Liver (tissue), 8 donors: ENCODE measurements at regions not wholly inside any gene's neighbourhood (a gene's known extent, or its start where the extent isn't known, plus 50 kb on each side); places are given as distances from the start of the nearest gene placed in this dataset.

Experiments used
- DNase-seq: peaks from one replicate; pipeline ENCODE4 v3.0.0-alpha.2; 2017; ENCODE audit warnings: low spot score
- H3K27ac ChIP-seq, 2 donors: one replicate each; pipeline ENCODE4 v1.7.0; 2013; ENCODE audit warnings: inconsistent platforms in 2 of 2, low read length in 2 of 2, control low read depth in 1 of 2, low read depth in 1 of 2, mild to moderate bottlenecking in 1 of 2
- H3K27me3 ChIP-seq, 4 donors: one replicate each; pipeline versions ENCODE4 v1.6.1 to v1.7.0; 2013; ENCODE audit warnings: low read length in 3 of 4, inconsistent platforms in 1 of 4, mild to moderate bottlenecking in 1 of 4, moderate library complexity in 1 of 4; ENCODE audit not compliant: control insufficient read depth in 4 of 4, insufficient read depth in 4 of 4
- H3K36me3 ChIP-seq, 4 donors: one replicate each; pipeline versions ENCODE4 v1.6.1 to v1.7.0; 2013; ENCODE audit warnings: low read length in 3 of 4, mild to moderate bottlenecking in 3 of 4, low read depth in 1 of 4, moderate library complexity in 1 of 4; ENCODE audit not compliant: control insufficient read depth in 4 of 4, insufficient read depth in 3 of 4
- H3K4me1 ChIP-seq, 4 donors: one replicate each; pipeline versions ENCODE4 v1.6.1 to v1.7.0; 2013; ENCODE audit warnings: low read length in 3 of 4, mild to moderate bottlenecking in 3 of 4, moderate library complexity in 1 of 4; ENCODE audit not compliant: control insufficient read depth in 4 of 4, insufficient read depth in 4 of 4
- H3K4me3 ChIP-seq, 3 donors: one replicate each; pipeline versions ENCODE4 v1.6.1 to v1.7.0; 2013; ENCODE audit warnings: low read length in 3 of 3, control low read depth in 1 of 3, low read depth in 1 of 3, mild to moderate bottlenecking in 1 of 3
- H3K9ac ChIP-seq, 2 donors: one replicate each; pipeline ENCODE4 v1.7.0; 2013; ENCODE audit warnings: low read length in 2 of 2, mild to moderate bottlenecking in 2 of 2, moderate library complexity in 2 of 2, control low read depth in 1 of 2, low read depth in 1 of 2
- H3K9me3 ChIP-seq, 4 donors: one replicate each; pipeline versions ENCODE4 v1.6.1 to v1.7.0; 2013; ENCODE audit warnings: low read length in 3 of 4; ENCODE audit not compliant: control insufficient read depth in 4 of 4
- ATF3 ChIP-seq: IDR thresholded peaks from 2 replicates; pipeline ENCODE4 v1.6.1; 2016; ENCODE audit warnings: antibody characterized with exemption
- CTCF ChIP-seq: fragments of 150-350 bp; IDR thresholded peaks from 2 replicates; pipeline ENCODE4 v1.5.1; 2017; ENCODE audit warnings: improper control_type of control experiment, low read depth, low read length; ENCODE audit not compliant: missing input control
- EGR1 ChIP-seq, 2 donors: IDR thresholded peaks; 2 replicates each; pipeline ENCODE4 v1.6.1; 2016 to 2018; ENCODE audit warnings: antibody characterized with exemption in 2 of 2, low read depth in 2 of 2
- FOXA1 ChIP-seq: IDR thresholded peaks from 2 replicates; pipeline ENCODE4 v1.6.1; 2016; ENCODE audit warnings: antibody characterized with exemption
- FOXA2 ChIP-seq: IDR thresholded peaks from 2 replicates; pipeline ENCODE4 v1.6.1; 2016; ENCODE audit warnings: antibody characterized with exemption
- GABPA ChIP-seq, 2 donors: IDR thresholded peaks in 1 of 2; conservative IDR thresholded peaks in 1 of 2; 2 replicates each; pipeline ENCODE4 v1.6.1; 2016; ENCODE audit warnings: antibody characterized with exemption in 2 of 2, mild to moderate bottlenecking in 1 of 2, moderate library complexity in 1 of 2
- HNF4A ChIP-seq, 2 donors: conservative IDR thresholded peaks; 2 replicates each; pipeline ENCODE4 v1.6.1; 2016; ENCODE audit warnings: antibody characterized with exemption in 2 of 2, mild to moderate bottlenecking in 2 of 2
- HNF4G ChIP-seq: IDR thresholded peaks from 2 replicates; pipeline ENCODE4 v1.6.1; 2016; ENCODE audit warnings: antibody characterized with exemption
- JUND ChIP-seq, 2 donors: IDR thresholded peaks; 2 replicates each; pipeline ENCODE4 v1.6.1; 2016; ENCODE audit warnings: antibody characterized with exemption in 2 of 2
- MAX ChIP-seq: IDR thresholded peaks from 2 replicates; pipeline ENCODE4 v1.6.1; 2016; ENCODE audit warnings: antibody characterized with exemption
- NR2F2 ChIP-seq: IDR thresholded peaks from 2 replicates; pipeline ENCODE4 v1.6.1; 2016; ENCODE audit warnings: antibody characterized with exemption
- RAD21 ChIP-seq, 2 donors: IDR thresholded peaks; 2 replicates each; pipeline ENCODE4 v1.6.1; 2016; ENCODE audit warnings: antibody characterized with exemption in 2 of 2, mild to moderate bottlenecking in 2 of 2
- REST ChIP-seq: IDR thresholded peaks from 2 replicates; pipeline ENCODE4 v1.6.1; 2016; ENCODE audit warnings: antibody characterized with exemption, mild to moderate bottlenecking
- RXRA ChIP-seq, 2 donors: IDR thresholded peaks; 2 replicates each; pipeline ENCODE4 v1.6.1; 2017 to 2018; ENCODE audit warnings: antibody characterized with exemption in 2 of 2, mild to moderate bottlenecking in 1 of 2
- SP1 ChIP-seq: IDR thresholded peaks from 2 replicates; pipeline ENCODE4 v1.6.1; 2018; ENCODE audit warnings: antibody characterized with exemption, mild to moderate bottlenecking
- TAF1 ChIP-seq: conservative IDR thresholded peaks from 2 replicates; pipeline ENCODE4 v1.6.1; 2016; ENCODE audit warnings: antibody characterized with exemption, mild to moderate bottlenecking
- YY1 ChIP-seq: IDR thresholded peaks from 2 replicates; pipeline ENCODE4 v1.6.1; 2016; ENCODE audit warnings: antibody characterized with exemption, mild to moderate bottlenecking
- ZBTB33 ChIP-seq: IDR thresholded peaks from 2 replicates; pipeline ENCODE4 v1.6.1; 2016; ENCODE audit warnings: antibody characterized with exemption
- WGBS: extraction: QIAGEN DNeasy Blood & Tissue Kit; methylation state at CpG from one replicate; pipeline ENCODE4 v1.1.7; 2013; 5-methylcytosine and 5-hydroxymethylcytosine counted together
- donor health status: healthy.
- donor health status: healthy.
- donor health status: healthy.
- donor health status: healthy.
- donor health status: healthy.

- TF ChIP-seq ZBTB33 (no peak), RXRA (IDR thresholded peaks at IDR 0.05) (no peak), FOXA2 (no peak), HNF4G (no peak), HNF4A (conservative IDR thresholded peaks at IDR 0.05) (no peak), JUND (IDR thresholded peaks at IDR 0.05) (no peak)
Observed at GRCh38 chr16:73572135-73572828, 524.4 kb upstream of the ZFHX3 start (continued).

- H3K4me3 ChIP-seq, result no peak overlapping the region
- 69% methylated on average over 9 of the region's 9 CpGs for WGBS
- no peak for DNase-seq
- TF ChIP-seq SP1 (no peak), ATF3 (no peak), MAX (no peak), NR2F2 (no peak), RAD21 (IDR thresholded peaks at IDR 0.05) (no peak), YY1 (no peak), TAF1 (no peak), JUND (IDR thresholded peaks at IDR 0.05) (no peak), CTCF (no peak), ZBTB33 (no peak), HNF4G (no peak), HNF4A (conservative IDR thresholded peaks at IDR 0.05) (no peak), REST (no peak), GABPA (IDR thresholded peaks at IDR 0.05 in 1 of 2, conservative IDR thresholded peaks at IDR 0.05 in 1 of 2) (no peak), FOXA1 (no peak), EGR1 (IDR thresholded peaks at IDR 0.05; ENCODE audit: low read depth in 2 of 2) (no peak), RXRA (IDR thresholded peaks at IDR 0.05) (no peak)
- H3K27ac ChIP-seq, result no peak overlapping the region
- H3K4me1 ChIP-seq, result no peaks in the 10 kb centered on the region
- H3K9ac ChIP-seq, result no peak overlapping the region
- no peaks in the 10 kb centered on the region for H3K9me3 ChIP-seq
- peaks cover 0 to 9% (median 0%) of the 10 kb centered on the region in 4 donors for H3K27me3 ChIP-seq
- no peaks in the 10 kb centered on the region for H3K36me3 ChIP-seq
Observed at GRCh38 chr16:73569266-73569980, 521.5 kb upstream of the ZFHX3 start.
